HepG2 (cell line): ENCODE measurements at regions not wholly inside any gene's neighbourhood (a gene's known extent, or its start where the extent isn't known, plus 50 kb on each side); places are given as distances from the start of the nearest gene placed in this dataset.

Experiments
- CTCF ChIP-seq: sonication (generic); formaldehyde crosslinking; IDR thresholded peaks from 2 replicates; pipeline ENCODE4 v1.5.0; 2020; ENCODE audit warnings: mild to moderate bottlenecking, missing genetic modification reagents, moderate library complexity
- TBL1XR1 ChIP-seq: fragments of 150-350 bp; IDR thresholded peaks from 2 replicates; pipeline ENCODE4 v1.6.1; 2014; ENCODE audit warnings: borderline replicate concordance, low read length; ENCODE audit not compliant: partially characterized antibody
- ZNF331 ChIP-seq: sonication (generic); formaldehyde crosslinking; IDR thresholded peaks from 2 replicates; pipeline ENCODE4 v1.4.0; 2020; ENCODE audit warnings: missing genetic modification reagents

GRCh38 chr20:39433466-39433865, 471.3 kb downstream of the DHX35 start:
- TF ChIP-seq TBL1XR1: no peak
- TF ChIP-seq CTCF (CRISPR knock-in tag): no peak
- no peak for TF ChIP-seq ZNF331
